Breast epithelium (tissue), 4 donors: ENCODE measurements at regions not wholly inside any gene's neighbourhood (a gene's known extent, or its start where the extent isn't known, plus 50 kb on each side); places are given as distances from the start of the nearest gene placed in this dataset.

Experiments used
- DNase-seq, 2 donors: peaks; one replicate each; pipeline ENCODE4 v3.0.0-alpha.2; 2019; ENCODE audit warnings: low spot score in 2 of 2
- H3K27ac ChIP-seq, 2 donors: fragments of 200-600 bp; sonication (generic) in 1 of 2; one replicate each; pipeline ENCODE4 v1.5.1; 2016 to 2019; ENCODE audit warnings: mild to moderate bottlenecking in 1 of 2
- H3K27me3 ChIP-seq, 2 donors: fragments of 200-600 bp; sonication (generic) in 1 of 2; one replicate each; pipeline versions ENCODE4 v1.5.1 to v1.6.0; 2017 to 2019; ENCODE audit warnings: control low read depth in 1 of 2, mild to moderate bottlenecking in 1 of 2
- H3K36me3 ChIP-seq: fragments of 200-600 bp; one replicate; pipeline ENCODE4 v1.5.1; 2019
- H3K4me1 ChIP-seq, 2 donors: fragments of 200-600 bp; sonication (generic); one replicate each; pipeline ENCODE4 v1.5.1; 2016 to 2019; ENCODE audit warnings: control low read depth in 1 of 2
- H3K4me3 ChIP-seq, 3 donors: fragments of 200-600 bp; sonication (generic); 1 replicate in 2 of 3; 2 replicates in 1 of 3; pipeline ENCODE4 v1.5.1; 2016 to 2019; ENCODE audit warnings: mild to moderate bottlenecking in 3 of 3, moderate library complexity in 2 of 3
- H3K9me3 ChIP-seq, 2 donors: fragments of 200-600 bp; sonication (generic) in 1 of 2; one replicate each; pipeline ENCODE4 v1.5.1; 2016 to 2019; ENCODE audit warnings: control low read depth in 1 of 2
- POLR2A ChIP-seq: fragments of 450-650 bp; IDR thresholded peaks from one replicate; pipeline ENCODE4 v1.6.1; 2016; ENCODE audit warnings: antibody characterized with exemption, mild to moderate bottlenecking, moderate library complexity
- POLR2AphosphoS5 ChIP-seq, 3 donors: sonication (generic); formaldehyde crosslinking; IDR thresholded peaks; one replicate each; pipeline ENCODE4 v1.6.1; 2017; ENCODE audit warnings: antibody characterized with exemption in 3 of 3
- intact Hi-C: fragments of 100-400 bp; cut with DNase I; formaldehyde crosslinking; loops from one replicate; pipeline ENCODE4 v1.15.1; 2023; ENCODE audit warnings: low total_unique reads
- TF ChIP-seq, protein P1 (sequence below), 3 donors: fragments of 450-650 bp; IDR thresholded peaks; one replicate each; pipeline ENCODE4 v1.5.1; 2016 to 2017; ENCODE audit warnings: antibody characterized with exemption in 3 of 3, mild to moderate bottlenecking in 3 of 3, moderate library complexity in 3 of 3

DNA sequence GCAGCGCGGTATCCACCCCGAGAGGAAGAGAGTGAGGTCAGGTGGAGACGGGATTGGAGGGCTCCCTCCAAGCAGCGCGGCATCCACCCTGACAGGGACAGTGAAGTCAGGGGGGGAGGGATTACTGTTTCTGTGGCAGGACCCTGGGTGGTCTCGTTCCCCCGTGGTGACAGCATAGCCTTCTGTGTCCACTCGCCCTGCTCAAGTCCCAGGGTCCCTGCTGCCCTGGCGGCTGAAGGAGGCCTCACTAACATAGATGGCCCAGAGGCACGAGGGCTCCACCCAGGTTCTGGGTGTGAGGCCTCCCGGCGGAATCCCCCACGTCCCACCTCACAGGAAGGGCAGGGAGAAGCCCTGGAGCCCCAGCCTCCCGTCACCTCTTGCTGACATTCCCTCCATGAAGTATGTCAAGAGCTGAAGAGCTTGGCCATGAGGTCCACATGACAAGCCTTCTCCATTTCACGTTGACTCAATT, 636.1 kb downstream of the BRD1 start:
- no peak overlapping the region for H3K27ac ChIP-seq
- H3K4me3 ChIP-seq, result no peak overlapping the region
- no peak for TF ChIP-seq POLR2AphosphoS5 (IDR thresholded peaks at IDR 0.05)
- TF ChIP-seq, protein P1, sequence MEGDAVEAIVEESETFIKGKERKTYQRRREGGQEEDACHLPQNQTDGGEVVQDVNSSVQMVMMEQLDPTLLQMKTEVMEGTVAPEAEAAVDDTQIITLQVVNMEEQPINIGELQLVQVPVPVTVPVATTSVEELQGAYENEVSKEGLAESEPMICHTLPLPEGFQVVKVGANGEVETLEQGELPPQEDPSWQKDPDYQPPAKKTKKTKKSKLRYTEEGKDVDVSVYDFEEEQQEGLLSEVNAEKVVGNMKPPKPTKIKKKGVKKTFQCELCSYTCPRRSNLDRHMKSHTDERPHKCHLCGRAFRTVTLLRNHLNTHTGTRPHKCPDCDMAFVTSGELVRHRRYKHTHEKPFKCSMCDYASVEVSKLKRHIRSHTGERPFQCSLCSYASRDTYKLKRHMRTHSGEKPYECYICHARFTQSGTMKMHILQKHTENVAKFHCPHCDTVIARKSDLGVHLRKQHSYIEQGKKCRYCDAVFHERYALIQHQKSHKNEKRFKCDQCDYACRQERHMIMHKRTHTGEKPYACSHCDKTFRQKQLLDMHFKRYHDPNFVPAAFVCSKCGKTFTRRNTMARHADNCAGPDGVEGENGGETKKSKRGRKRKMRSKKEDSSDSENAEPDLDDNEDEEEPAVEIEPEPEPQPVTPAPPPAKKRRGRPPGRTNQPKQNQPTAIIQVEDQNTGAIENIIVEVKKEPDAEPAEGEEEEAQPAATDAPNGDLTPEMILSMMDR (IDR thresholded peaks at IDR 0.05), result no peak
- TF ChIP-seq POLR2A, result no peak
- no peaks in the 10 kb centered on the region for H3K36me3 ChIP-seq
- DNase-seq, result no peak
- no peaks in the 10 kb centered on the region for H3K4me1 ChIP-seq
- H3K27me3 ChIP-seq, result peaks cover 0 to 68% of the 10 kb centered on the region in 2 donors
- H3K9me3 ChIP-seq, result no peaks in the 10 kb centered on the region
- intact Hi-C loops, result no loop called here

DNA sequence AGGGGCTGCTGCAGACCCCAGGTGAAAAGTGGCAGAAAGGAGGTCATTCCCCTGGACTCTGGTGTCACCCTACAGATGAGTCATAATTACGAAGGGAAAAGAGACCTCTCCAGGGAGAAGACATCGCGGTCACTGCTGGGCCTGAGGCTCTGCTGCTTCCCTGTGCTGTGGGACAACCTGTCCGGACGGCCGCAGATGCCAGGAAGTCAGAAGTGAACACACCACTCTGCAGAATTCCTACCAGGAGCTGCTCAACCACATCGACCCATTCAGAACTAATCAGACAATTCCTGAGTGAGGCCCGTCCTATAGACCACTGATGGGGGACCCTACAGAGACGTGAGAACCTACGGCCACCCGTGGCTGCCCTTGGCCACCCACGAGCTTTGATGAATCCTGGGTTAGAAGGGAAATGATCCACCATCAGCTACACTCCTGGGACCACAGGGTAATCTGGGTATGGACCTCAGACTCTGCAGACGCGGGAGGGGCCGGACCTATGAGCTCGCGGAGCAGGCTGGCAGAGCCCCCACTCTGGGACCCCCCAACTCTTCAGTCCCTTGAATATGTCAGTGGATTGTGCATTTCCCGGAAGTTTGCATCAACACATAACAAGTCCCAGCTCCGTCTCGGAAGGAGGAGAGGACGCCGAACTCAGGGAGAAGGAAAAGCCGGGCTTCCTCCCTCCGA, 636.7 kb downstream of the BRD1 start:
- intact Hi-C loops, result no loop called here
- Histone ChIP-seq H3K36me3 (no peaks in the 10 kb centered on the region), H3K4me3 (no peak overlapping the region), H3K27ac (no peak overlapping the region), H3K4me1 (no peaks in the 10 kb centered on the region), H3K27me3 (peaks cover 0 to 68% of the 10 kb centered on the region in 2 donors), H3K9me3 (no peaks in the 10 kb centered on the region)
- DNase-seq, result no peak
- TF ChIP-seq, protein P1 (IDR thresholded peaks at IDR 0.05), result no peak
- TF ChIP-seq POLR2AphosphoS5 (IDR thresholded peaks at IDR 0.05) (no peak), POLR2A (no peak)

DNA sequence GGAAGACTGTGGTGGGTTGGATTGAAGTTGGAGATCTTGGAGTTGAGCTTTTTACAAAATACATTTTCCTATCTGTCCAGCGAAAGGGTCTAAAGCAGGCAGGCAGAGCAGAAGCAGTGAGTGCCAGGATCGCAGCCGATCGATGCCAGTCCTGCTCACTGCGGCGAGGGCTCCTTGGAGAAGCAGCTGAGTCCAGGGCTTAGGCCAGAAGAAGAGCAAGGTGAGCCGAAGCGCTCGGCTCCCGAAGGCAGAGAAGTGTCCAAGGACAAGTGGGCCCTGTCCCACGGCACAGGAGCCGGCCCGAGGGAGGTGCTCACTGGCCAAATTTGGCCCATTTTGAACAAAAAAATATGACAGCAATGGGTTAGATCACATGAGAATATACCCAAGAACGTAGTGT, 637.8 kb downstream of the BRD1 start:
- Histone ChIP-seq H3K27ac (no peak overlapping the region), H3K36me3 (no peaks in the 10 kb centered on the region), H3K4me1 (no peaks in the 10 kb centered on the region), H3K9me3 (no peaks in the 10 kb centered on the region), H3K27me3 (peaks cover 0 to 72% of the 10 kb centered on the region in 2 donors), H3K4me3 (no peak overlapping the region)
- no peak for DNase-seq
- intact Hi-C loops, result no loop called here
- TF ChIP-seq, protein P1 (IDR thresholded peaks at IDR 0.05), result no peak
- TF ChIP-seq POLR2AphosphoS5 (IDR thresholded peaks at IDR 0.05) (no peak), POLR2A (no peak)

DNA sequence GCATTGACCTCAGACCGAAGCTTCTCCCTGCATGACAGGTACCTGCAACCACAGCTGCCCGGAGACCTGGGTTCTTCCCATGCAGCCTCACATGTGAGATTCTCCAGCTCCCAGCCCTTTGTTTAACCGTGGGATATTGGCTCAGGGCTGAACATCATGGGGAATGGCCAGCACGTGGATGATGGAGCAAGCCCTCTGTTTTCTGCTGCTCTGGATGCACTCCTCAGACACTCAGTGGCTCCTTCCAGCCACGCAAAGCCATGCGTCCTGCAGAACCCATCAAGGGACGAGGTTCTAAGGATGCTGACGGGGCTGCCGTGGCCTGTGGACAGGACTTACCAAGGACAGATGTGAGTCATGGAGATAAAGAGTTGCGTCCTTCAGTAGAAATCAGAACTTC, 639.1 kb downstream of the BRD1 start:
- no peaks in the 10 kb centered on the region for H3K36me3 ChIP-seq
- H3K4me1 ChIP-seq, result no peaks in the 10 kb centered on the region
- H3K27me3 ChIP-seq, result peaks cover 0 to 76% of the 10 kb centered on the region in 2 donors
- TF ChIP-seq POLR2AphosphoS5 (IDR thresholded peaks at IDR 0.05) (no peak), POLR2A (no peak)
- TF ChIP-seq, protein P1 (IDR thresholded peaks at IDR 0.05), result no peak
- H3K27ac ChIP-seq, result no peak overlapping the region
- no peak overlapping the region for H3K4me3 ChIP-seq
- no peaks in the 10 kb centered on the region for H3K9me3 ChIP-seq
- DNase-seq, result no peak
- intact Hi-C loops, result no loop called here

DNA sequence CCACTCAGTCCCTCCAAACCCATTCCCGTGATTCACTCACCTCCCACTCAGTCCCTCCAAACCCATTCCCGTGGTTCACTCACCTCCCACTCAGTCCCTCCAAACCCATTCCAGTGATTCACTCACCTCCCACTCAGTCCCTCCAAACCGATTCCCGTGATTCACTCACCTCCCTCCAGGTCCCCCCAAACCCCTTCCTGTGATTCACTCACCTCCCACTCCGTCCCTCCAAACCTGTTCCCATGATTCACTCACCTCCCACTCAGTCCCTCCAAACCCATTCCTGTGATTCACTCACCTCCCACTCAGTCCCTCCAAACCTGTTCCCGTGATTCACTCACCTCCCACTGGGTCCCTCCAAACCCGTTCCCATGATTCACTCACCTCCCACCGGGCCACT, 639.6 kb downstream of the BRD1 start:
- Histone ChIP-seq H3K27ac (no peak overlapping the region), H3K27me3 (peaks cover 0 to 76% of the 10 kb centered on the region in 2 donors), H3K36me3 (no peaks in the 10 kb centered on the region), H3K9me3 (no peaks in the 10 kb centered on the region), H3K4me1 (no peaks in the 10 kb centered on the region), H3K4me3 (no peak overlapping the region)
- intact Hi-C loops, result no loop called here
- no peak for DNase-seq
- TF ChIP-seq, protein P1 (IDR thresholded peaks at IDR 0.05), result no peak
- TF ChIP-seq POLR2AphosphoS5 (IDR thresholded peaks at IDR 0.05) (no peak), POLR2A (no peak)
